22Rv1 (cell line): ENCODE measurements at regions not wholly inside any gene's neighbourhood (a gene's known extent, or its start where the extent isn't known, plus 50 kb on each side); places are given as distances from the start of the nearest gene placed in this dataset.

Experiments
- CTCF ChIP-seq: fragments of 450-650 bp; IDR thresholded peaks from 2 replicates; pipeline ENCODE4 v1.5.1; 2017; ENCODE audit warnings: mild to moderate bottlenecking
- ZFX ChIP-seq: fragments of 450-650 bp; IDR thresholded peaks from 2 replicates; pipeline ENCODE4 v1.6.1; 2017; ENCODE audit warnings: antibody characterized with exemption, borderline replicate concordance

- TF ChIP-seq CTCF (no peak), ZFX (no peak)
Measured at GRCh38 chrX:55326985-55327384, 62.3 kb upstream of the PAGE3 start.
